Stomach (tissue), 8 donors: ENCODE measurements at regions not wholly inside any gene's neighbourhood (a gene's known extent, or its start where the extent isn't known, plus 50 kb on each side); places are given as distances from the start of the nearest gene placed in this dataset.

ENCODE experiments used
- DNase-seq, 2 donors: peaks; one replicate each; pipeline versions ENCODE4 v3.0.0 to v3.0.0-alpha.2; 2013 to 2019
- H3K27ac ChIP-seq, 5 donors: fragments of 200-600 bp in 4 of 5; sonication (generic) in 4 of 5; one replicate each; pipeline ENCODE4 v1.5.1; 2013 to 2019; ENCODE audit warnings: mild to moderate bottlenecking in 1 of 5, moderate library complexity in 1 of 5
- H3K27me3 ChIP-seq, 3 donors: fragments of 200-600 bp; sonication (generic); one replicate each; pipeline ENCODE4 v1.5.1; 2017 to 2019; ENCODE audit warnings: mixed run types in 1 of 3
- H3K36me3 ChIP-seq, 4 donors: fragments of 200-600 bp; sonication (generic); 1 replicate in 3 of 4; 2 replicates in 1 of 4; pipeline ENCODE4 v1.5.1; 2016 to 2019
- H3K4me1 ChIP-seq, 4 donors: fragments of 200-600 bp; sonication (generic); one replicate each; pipeline ENCODE4 v1.5.1; 2016 to 2019
- H3K4me3 ChIP-seq, 4 donors: fragments of 200-600 bp; sonication (generic) in 3 of 4; one replicate each; pipeline ENCODE4 v1.5.1; 2016 to 2019; ENCODE audit warnings: mild to moderate bottlenecking in 1 of 4
- H3K9me3 ChIP-seq, 4 donors: fragments of 200-600 bp; sonication (generic); one replicate each; pipeline ENCODE4 v1.5.1; 2016 to 2019
- EP300 ChIP-seq: sonication (generic); formaldehyde crosslinking; IDR thresholded peaks from one replicate; pipeline ENCODE4 v1.6.1; 2017; ENCODE audit warnings: antibody characterized with exemption
- POLR2A ChIP-seq, 4 donors: fragments of 450-650 bp; IDR thresholded peaks; one replicate each; pipeline ENCODE4 v1.6.1; 2016; ENCODE audit warnings: antibody characterized with exemption in 4 of 4, control low read depth in 2 of 4, mild to moderate bottlenecking in 1 of 4, moderate library complexity in 1 of 4
- POLR2AphosphoS5 ChIP-seq, 3 donors: sonication (generic); formaldehyde crosslinking; IDR thresholded peaks; one replicate each; pipeline ENCODE4 v1.6.1; 2016; ENCODE audit warnings: antibody characterized with exemption in 3 of 3
- WGBS, 5 donors: extraction: QIAGEN DNeasy Blood & Tissue Kit in 3 of 5; methylation state at CpG; one replicate each; pipeline versions ENCODE4 v1.1.5 to v1.1.7; 2013 to 2018; 5-methylcytosine and 5-hydroxymethylcytosine counted together
- intact Hi-C: fragments of 100-400 bp; cut with DNase I; formaldehyde crosslinking; loops from one replicate; pipeline ENCODE4 v1.15.1; 2023; ENCODE audit warnings: low total_unique reads
- TF ChIP-seq, protein P1 (sequence below), 7 experiments: fragments of 450-650 bp in 4 of 7; fragments of 200-600 bp in 3 of 7; sonication (generic) in 3 of 7; IDR thresholded peaks; one replicate each; pipeline ENCODE4 v1.5.1; 2016 to 2019; ENCODE audit warnings: antibody characterized with exemption in 7 of 7, control low read depth in 2 of 7, mild to moderate bottlenecking in 1 of 7
- donor health status: healthy with polysubstance abuse.
- donor health status: Bipolar disorder and iron deficiency.
- donor health status: healthy.

DNA sequence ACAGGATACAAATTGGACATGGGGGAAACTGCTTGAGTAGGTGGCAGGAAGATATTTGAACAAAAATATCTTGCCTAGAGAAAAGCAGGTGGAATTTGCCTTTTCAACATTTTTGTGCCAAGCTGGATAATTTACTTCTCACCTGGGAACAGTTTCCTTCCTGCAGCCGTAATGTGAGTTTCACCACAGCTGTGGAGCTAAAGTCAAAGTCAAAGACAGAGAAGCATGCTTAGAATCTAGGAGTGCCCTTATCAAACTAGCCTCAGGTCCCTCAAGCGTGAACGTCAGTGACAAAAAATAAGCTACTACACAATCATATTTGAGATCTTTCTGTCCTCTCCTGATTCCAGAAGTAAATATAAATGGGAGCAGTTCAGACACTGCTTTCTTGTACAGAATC is 588.9 kb downstream of the MAT2B start:
- Histone ChIP-seq H3K36me3 (no peaks in the 10 kb centered on the region), H3K27me3 (no peaks in the 10 kb centered on the region), H3K9me3 (no peaks in the 10 kb centered on the region), H3K27ac (no peak overlapping the region), H3K4me1 (no peaks in the 10 kb centered on the region), H3K4me3 (no peak overlapping the region)
- TF ChIP-seq, protein P1, sequence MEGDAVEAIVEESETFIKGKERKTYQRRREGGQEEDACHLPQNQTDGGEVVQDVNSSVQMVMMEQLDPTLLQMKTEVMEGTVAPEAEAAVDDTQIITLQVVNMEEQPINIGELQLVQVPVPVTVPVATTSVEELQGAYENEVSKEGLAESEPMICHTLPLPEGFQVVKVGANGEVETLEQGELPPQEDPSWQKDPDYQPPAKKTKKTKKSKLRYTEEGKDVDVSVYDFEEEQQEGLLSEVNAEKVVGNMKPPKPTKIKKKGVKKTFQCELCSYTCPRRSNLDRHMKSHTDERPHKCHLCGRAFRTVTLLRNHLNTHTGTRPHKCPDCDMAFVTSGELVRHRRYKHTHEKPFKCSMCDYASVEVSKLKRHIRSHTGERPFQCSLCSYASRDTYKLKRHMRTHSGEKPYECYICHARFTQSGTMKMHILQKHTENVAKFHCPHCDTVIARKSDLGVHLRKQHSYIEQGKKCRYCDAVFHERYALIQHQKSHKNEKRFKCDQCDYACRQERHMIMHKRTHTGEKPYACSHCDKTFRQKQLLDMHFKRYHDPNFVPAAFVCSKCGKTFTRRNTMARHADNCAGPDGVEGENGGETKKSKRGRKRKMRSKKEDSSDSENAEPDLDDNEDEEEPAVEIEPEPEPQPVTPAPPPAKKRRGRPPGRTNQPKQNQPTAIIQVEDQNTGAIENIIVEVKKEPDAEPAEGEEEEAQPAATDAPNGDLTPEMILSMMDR (IDR thresholded peaks at IDR 0.05): no peak
- TF ChIP-seq EP300 (no peak), POLR2AphosphoS5 (IDR thresholded peaks at IDR 0.05) (peak in 1 of 3 donors; percentile 27)
- intact Hi-C loops: no loop called here
- WGBS, 5 donors: 15 to 45% (median 16%) methylated on average over 3 of the region's 3 CpGs
- peak in 1 of 2 donors; percentile 7 for DNase-seq

DNA sequence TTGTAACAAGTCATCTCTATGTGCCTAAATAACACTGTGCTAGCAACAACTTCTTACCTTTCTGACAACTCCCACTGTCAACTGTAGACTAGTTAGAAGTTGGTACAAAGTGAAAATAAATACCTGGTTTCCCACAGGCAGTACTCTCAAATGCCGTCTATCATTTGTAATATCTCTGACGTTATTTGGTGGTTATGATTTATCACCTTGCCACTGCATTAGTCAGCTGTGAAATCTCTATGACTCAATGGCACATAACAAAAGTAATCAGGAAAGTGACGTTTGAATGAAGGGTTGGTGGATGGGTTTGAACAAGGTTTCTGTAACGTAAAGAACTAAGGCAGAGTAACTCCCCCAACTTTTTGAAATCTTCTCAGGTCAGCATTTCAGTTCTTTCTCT is 592.3 kb downstream of the MAT2B start:
- TF ChIP-seq POLR2AphosphoS5 (IDR thresholded peaks at IDR 0.05): no peak
- no peak for TF ChIP-seq POLR2A (IDR thresholded peaks at IDR 0.05)
- no peak for TF ChIP-seq EP300
- TF ChIP-seq, protein P1 (IDR thresholded peaks at IDR 0.05): no peak
- intact Hi-C loops: no loop called here
- WGBS, 5 donors: 48 to 56% (median 52%) methylated on average over 4 of the region's 4 CpGs
- Histone ChIP-seq H3K27ac (no peak overlapping the region), H3K4me1 (no peaks in the 10 kb centered on the region), H3K9me3 (no peaks in the 10 kb centered on the region), H3K36me3 (no peaks in the 10 kb centered on the region), H3K27me3 (no peaks in the 10 kb centered on the region), H3K4me3 (no peak overlapping the region)
- DNase-seq: no peak

DNA sequence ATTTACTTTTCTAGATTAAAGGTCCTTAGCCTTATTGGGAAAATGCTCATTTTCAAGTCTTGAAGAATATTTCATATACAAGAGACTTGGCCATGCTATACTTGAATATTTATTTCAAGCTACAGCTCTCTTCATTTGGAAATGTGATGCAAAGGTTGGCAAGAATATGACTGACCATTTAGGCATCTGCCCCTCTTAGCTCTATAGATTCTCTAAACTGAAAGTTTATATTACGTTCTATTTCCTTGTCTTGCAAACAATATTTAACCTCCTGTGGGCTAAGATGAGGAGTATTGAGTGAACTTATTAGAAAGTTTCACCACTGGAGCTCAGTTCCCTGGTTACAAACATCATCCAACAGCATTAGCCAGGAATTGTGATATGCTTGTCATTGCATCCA is 593.1 kb downstream of the MAT2B start:
- TF ChIP-seq POLR2A (IDR thresholded peaks at IDR 0.05) (no peak), POLR2AphosphoS5 (IDR thresholded peaks at IDR 0.05) (no peak), EP300 (no peak)
- TF ChIP-seq, protein P1 (IDR thresholded peaks at IDR 0.05): no peak
- Histone ChIP-seq H3K9me3 (no peaks in the 10 kb centered on the region), H3K4me3 (no peak overlapping the region), H3K36me3 (no peaks in the 10 kb centered on the region), H3K4me1 (no peaks in the 10 kb centered on the region), H3K27ac (no peak overlapping the region), H3K27me3 (no peaks in the 10 kb centered on the region)
- DNase-seq: no peak
- 59 to 70% (median 65%) methylated on average over 1 of the region's 1 CpG for WGBS, 5 donors
- intact Hi-C loops: no loop called here

DNA sequence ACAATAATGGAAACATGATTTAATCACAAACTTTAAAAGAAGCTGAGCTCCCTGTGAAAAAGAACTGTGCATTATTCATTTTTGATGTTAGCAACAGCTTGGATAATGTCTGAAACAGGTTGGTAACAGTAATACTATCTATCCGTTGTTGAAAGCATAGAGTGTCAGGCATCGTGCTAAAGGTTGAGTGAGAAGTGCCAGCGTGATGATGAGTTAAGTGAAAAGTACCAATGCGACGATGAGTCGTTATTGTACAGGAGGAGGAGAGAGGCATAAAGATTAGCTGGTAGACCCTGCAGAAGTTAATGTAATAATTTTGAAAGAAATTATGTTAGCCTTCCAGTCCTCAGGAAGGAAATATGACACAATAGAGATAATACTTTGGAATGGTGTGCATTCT is 593.6 kb downstream of the MAT2B start:
- Histone ChIP-seq H3K4me1 (no peaks in the 10 kb centered on the region), H3K36me3 (no peaks in the 10 kb centered on the region), H3K27me3 (no peaks in the 10 kb centered on the region), H3K27ac (no peak overlapping the region), H3K9me3 (no peaks in the 10 kb centered on the region), H3K4me3 (no peak overlapping the region)
- DNase-seq: no peak
- TF ChIP-seq POLR2AphosphoS5 (IDR thresholded peaks at IDR 0.05) (no peak), EP300 (no peak), POLR2A (IDR thresholded peaks at IDR 0.05) (no peak)
- TF ChIP-seq, protein P1 (IDR thresholded peaks at IDR 0.05): no peak
- 73 to 81% (median 77%) methylated on average over 6 of the region's 6 CpGs for WGBS, 5 donors
- intact Hi-C loops: no loop called here
